ENCODE measurements at regions not wholly inside any gene's neighbourhood (a gene's known extent, or its start where the extent isn't known, plus 50 kb on each side); places are given as distances from the start of the nearest gene placed in this dataset.

DNA sequence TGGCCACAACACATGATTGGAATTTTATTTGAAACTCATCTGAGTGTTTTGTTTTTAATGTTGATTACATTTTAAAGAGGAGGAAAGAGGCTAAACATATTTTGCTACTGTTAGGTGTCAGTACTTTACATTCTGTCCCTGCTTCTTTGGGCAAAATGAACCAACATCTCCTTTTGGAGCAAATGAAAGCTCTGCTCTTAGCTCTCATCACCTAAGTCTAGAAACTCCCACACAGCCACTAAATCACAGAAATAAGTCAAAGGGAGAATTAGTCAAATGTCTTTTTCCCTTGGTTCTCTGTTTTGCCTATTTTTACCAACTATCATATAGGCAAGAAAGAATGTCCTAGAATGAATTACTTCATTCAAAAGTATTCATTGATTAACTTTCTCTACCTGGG is 666.8 kb downstream of the RNF144A start:
- TF ChIP-seq, protein P1, sequence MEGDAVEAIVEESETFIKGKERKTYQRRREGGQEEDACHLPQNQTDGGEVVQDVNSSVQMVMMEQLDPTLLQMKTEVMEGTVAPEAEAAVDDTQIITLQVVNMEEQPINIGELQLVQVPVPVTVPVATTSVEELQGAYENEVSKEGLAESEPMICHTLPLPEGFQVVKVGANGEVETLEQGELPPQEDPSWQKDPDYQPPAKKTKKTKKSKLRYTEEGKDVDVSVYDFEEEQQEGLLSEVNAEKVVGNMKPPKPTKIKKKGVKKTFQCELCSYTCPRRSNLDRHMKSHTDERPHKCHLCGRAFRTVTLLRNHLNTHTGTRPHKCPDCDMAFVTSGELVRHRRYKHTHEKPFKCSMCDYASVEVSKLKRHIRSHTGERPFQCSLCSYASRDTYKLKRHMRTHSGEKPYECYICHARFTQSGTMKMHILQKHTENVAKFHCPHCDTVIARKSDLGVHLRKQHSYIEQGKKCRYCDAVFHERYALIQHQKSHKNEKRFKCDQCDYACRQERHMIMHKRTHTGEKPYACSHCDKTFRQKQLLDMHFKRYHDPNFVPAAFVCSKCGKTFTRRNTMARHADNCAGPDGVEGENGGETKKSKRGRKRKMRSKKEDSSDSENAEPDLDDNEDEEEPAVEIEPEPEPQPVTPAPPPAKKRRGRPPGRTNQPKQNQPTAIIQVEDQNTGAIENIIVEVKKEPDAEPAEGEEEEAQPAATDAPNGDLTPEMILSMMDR (tag by site-specific recombination; IDR thresholded peaks at IDR 0.05), result no peak
- TF ChIP-seq, protein P2, sequence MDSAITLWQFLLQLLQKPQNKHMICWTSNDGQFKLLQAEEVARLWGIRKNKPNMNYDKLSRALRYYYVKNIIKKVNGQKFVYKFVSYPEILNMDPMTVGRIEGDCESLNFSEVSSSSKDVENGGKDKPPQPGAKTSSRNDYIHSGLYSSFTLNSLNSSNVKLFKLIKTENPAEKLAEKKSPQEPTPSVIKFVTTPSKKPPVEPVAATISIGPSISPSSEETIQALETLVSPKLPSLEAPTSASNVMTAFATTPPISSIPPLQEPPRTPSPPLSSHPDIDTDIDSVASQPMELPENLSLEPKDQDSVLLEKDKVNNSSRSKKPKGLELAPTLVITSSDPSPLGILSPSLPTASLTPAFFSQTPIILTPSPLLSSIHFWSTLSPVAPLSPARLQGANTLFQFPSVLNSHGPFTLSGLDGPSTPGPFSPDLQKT (IDR thresholded peaks at IDR 0.05; ENCODE audit: borderline replicate concordance, low read depth, low read length), result no peak
- TF ChIP-seq OVOL3 (tag by site-specific recombination; IDR thresholded peaks at IDR 0.05), result no peak
- TF ChIP-seq, protein P3, sequence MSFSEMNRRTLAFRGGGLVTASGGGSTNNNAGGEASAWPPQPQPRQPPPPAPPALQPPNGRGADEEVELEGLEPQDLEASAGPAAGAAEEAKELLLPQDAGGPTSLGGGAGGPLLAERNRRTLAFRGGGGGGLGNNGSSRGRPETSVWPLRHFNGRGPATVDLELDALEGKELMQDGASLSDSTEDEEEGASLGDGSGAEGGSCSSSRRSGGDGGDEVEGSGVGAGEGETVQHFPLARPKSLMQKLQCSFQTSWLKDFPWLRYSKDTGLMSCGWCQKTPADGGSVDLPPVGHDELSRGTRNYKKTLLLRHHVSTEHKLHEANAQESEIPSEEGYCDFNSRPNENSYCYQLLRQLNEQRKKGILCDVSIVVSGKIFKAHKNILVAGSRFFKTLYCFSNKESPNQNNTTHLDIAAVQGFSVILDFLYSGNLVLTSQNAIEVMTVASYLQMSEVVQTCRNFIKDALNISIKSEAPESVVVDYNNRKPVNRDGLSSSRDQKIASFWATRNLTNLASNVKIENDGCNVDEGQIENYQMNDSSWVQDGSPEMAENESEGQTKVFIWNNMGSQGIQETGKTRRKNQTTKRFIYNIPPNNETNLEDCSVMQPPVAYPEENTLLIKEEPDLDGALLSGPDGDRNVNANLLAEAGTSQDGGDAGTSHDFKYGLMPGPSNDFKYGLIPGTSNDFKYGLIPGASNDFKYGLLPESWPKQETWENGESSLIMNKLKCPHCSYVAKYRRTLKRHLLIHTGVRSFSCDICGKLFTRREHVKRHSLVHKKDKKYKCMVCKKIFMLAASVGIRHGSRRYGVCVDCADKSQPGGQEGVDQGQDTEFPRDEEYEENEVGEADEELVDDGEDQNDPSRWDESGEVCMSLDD (tag by site-specific recombination; IDR thresholded peaks at IDR 0.05), result no peak
- no peak for TF ChIP-seq MYNN (tag by site-specific recombination; IDR thresholded peaks at IDR 0.05; ENCODE audit: borderline replicate concordance)
- no peak for TF ChIP-seq TCF7L2 (IDR thresholded peaks at IDR 0.05; ENCODE audit: borderline replicate concordance, low read depth, low read length)
- no peak for TF ChIP-seq SP2 (tag by site-specific recombination; IDR thresholded peaks at IDR 0.05)
- TF ChIP-seq, protein P4, sequence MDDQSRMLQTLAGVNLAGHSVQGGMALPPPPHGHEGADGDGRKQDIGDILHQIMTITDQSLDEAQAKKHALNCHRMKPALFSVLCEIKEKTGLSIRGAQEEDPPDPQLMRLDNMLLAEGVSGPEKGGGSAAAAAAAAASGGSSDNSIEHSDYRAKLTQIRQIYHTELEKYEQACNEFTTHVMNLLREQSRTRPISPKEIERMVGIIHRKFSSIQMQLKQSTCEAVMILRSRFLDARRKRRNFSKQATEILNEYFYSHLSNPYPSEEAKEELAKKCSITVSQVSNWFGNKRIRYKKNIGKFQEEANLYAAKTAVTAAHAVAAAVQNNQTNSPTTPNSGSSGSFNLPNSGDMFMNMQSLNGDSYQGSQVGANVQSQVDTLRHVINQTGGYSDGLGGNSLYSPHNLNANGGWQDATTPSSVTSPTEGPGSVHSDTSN (CRISPR knock-in tag; IDR thresholded peaks at IDR 0.05), result no peak
- no peak for TF ChIP-seq YY1 (tag by site-specific recombination; IDR thresholded peaks at IDR 0.05)
- no peak for TF ChIP-seq ZNF274 (IDR thresholded peaks at IDR 0.05; ENCODE audit: low read length)
- no peak for TF ChIP-seq ZNF274 (tag by site-specific recombination; IDR thresholded peaks at IDR 0.05; ENCODE audit: borderline replicate concordance)
- TF ChIP-seq, protein P5, sequence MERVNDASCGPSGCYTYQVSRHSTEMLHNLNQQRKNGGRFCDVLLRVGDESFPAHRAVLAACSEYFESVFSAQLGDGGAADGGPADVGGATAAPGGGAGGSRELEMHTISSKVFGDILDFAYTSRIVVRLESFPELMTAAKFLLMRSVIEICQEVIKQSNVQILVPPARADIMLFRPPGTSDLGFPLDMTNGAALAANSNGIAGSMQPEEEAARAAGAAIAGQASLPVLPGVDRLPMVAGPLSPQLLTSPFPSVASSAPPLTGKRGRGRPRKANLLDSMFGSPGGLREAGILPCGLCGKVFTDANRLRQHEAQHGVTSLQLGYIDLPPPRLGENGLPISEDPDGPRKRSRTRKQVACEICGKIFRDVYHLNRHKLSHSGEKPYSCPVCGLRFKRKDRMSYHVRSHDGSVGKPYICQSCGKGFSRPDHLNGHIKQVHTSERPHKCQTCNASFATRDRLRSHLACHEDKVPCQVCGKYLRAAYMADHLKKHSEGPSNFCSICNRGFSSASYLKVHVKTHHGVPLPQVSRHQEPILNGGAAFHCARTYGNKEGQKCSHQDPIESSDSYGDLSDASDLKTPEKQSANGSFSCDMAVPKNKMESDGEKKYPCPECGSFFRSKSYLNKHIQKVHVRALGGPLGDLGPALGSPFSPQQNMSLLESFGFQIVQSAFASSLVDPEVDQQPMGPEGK (tag by site-specific recombination; IDR thresholded peaks at IDR 0.05), result no peak
- TF ChIP-seq, protein P6, sequence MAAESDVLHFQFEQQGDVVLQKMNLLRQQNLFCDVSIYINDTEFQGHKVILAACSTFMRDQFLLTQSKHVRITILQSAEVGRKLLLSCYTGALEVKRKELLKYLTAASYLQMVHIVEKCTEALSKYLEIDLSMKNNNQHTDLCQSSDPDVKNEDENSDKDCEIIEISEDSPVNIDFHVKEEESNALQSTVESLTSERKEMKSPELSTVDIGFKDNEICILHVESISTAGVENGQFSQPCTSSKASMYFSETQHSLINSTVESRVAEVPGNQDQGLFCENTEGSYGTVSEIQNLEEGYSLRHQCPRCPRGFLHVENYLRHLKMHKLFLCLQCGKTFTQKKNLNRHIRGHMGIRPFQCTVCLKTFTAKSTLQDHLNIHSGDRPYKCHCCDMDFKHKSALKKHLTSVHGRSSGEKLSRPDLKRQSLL (tag by site-specific recombination; IDR thresholded peaks at IDR 0.05), result no peak
- no peak for TF ChIP-seq ZSCAN16 (tag by site-specific recombination; IDR thresholded peaks at IDR 0.05)
